ENCODE measurements at regions not wholly inside any gene's neighbourhood (a gene's known extent, or its start where the extent isn't known, plus 50 kb on each side); places are given as distances from the start of the nearest gene placed in this dataset.

DNA sequence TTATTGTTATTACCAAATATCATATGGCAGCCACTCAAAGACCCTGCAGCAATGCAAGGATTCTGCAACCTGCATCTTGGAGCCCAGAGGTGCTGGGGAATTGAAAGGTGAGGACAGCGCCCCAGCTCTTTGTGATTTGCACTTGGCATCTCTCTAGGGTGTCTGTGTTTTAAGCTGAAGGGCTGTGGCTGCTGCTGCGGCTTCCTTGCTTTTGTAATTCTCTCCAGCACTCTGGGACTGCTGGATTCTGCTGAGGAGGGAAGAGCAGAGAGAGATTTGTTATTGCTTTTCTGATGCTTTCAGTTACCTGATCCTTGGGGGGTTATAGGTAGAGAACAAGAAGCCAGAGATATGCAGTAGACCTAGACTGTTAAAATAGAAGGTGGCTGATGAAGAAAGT is 562.4 kb downstream of the EBF1 start:
- TF ChIP-seq CTCF (IDR thresholded peaks at IDR 0.05 in 4 of 5, conservative IDR thresholded peaks at IDR 0.05 in 1 of 5) = no peak
- no peak for TF ChIP-seq POLR2A (IDR thresholded peaks at IDR 0.05)

Data from gastrocnemius medialis (tissue), 4 donors.